Gastroesophageal sphincter (tissue), 4 donors: ENCODE measurements at regions not wholly inside any gene's neighbourhood (a gene's known extent, or its start where the extent isn't known, plus 50 kb on each side); places are given as distances from the start of the nearest gene placed in this dataset.

Experiments
- ATAC-seq: fragments of 150-250 bp; one replicate; pipeline ENCODE4 v1.9.1; 2016; ENCODE audit warnings: mild to moderate bottlenecking, moderate library complexity
- H3K27ac ChIP-seq, 4 donors: fragments of 200-600 bp; sonication (generic) in 3 of 4; 1 replicate in 3 of 4; 2 replicates in 1 of 4; pipeline ENCODE4 v1.5.1; 2016 to 2019
- H3K27me3 ChIP-seq: fragments of 200-600 bp; sonication (generic); one replicate; pipeline ENCODE4 v1.5.1; 2019
- H3K36me3 ChIP-seq, 2 donors: fragments of 200-600 bp; sonication (generic); one replicate each; pipeline ENCODE4 v1.5.1; 2019; ENCODE audit warnings: control low read depth in 1 of 2
- H3K4me1 ChIP-seq, 3 donors: fragments of 200-600 bp; sonication (generic); 1 replicate in 2 of 3; 2 replicates in 1 of 3; pipeline ENCODE4 v1.5.1; 2016 to 2019; ENCODE audit warnings: control low read depth in 2 of 3
- H3K4me3 ChIP-seq, 2 donors: fragments of 200-600 bp; sonication (generic); one replicate each; pipeline ENCODE4 v1.5.1; 2019; ENCODE audit warnings: mild to moderate bottlenecking in 1 of 2, moderate library complexity in 1 of 2
- H3K9me3 ChIP-seq, 3 donors: fragments of 200-600 bp; sonication (generic); one replicate each; pipeline ENCODE4 v1.5.1; 2017 to 2019; ENCODE audit warnings: control low read depth in 2 of 3
- CTCF ChIP-seq, 4 experiments: fragments of 200-600 bp in 2 of 4; fragments of 450-650 bp in 2 of 4; sonication (generic) in 1 of 4; IDR thresholded peaks; one replicate each; pipeline ENCODE4 v1.5.1; 2017 to 2019; ENCODE audit warnings: antibody characterized with exemption in 4 of 4, mild to moderate bottlenecking in 2 of 4, moderate library complexity in 2 of 4
- EP300 ChIP-seq: sonication (generic); formaldehyde crosslinking; IDR thresholded peaks from one replicate; pipeline ENCODE4 v1.6.1; 2017; ENCODE audit warnings: antibody characterized with exemption, mild to moderate bottlenecking
- POLR2A ChIP-seq, 2 donors: fragments of 450-650 bp; IDR thresholded peaks; one replicate each; pipeline ENCODE4 v1.6.1; 2017; ENCODE audit warnings: antibody characterized with exemption in 2 of 2, mild to moderate bottlenecking in 2 of 2, moderate library complexity in 1 of 2
- POLR2AphosphoS5 ChIP-seq: sonication (generic); formaldehyde crosslinking; IDR thresholded peaks from one replicate; pipeline ENCODE4 v1.6.1; 2017; ENCODE audit warnings: antibody characterized with exemption
- WGBS, 2 donors: methylation state at CpG; one replicate each; pipeline ENCODE4 v1.1.5; 2018; ENCODE audit warnings: low coverage in 1 of 2; 5-methylcytosine and 5-hydroxymethylcytosine counted together

DNA sequence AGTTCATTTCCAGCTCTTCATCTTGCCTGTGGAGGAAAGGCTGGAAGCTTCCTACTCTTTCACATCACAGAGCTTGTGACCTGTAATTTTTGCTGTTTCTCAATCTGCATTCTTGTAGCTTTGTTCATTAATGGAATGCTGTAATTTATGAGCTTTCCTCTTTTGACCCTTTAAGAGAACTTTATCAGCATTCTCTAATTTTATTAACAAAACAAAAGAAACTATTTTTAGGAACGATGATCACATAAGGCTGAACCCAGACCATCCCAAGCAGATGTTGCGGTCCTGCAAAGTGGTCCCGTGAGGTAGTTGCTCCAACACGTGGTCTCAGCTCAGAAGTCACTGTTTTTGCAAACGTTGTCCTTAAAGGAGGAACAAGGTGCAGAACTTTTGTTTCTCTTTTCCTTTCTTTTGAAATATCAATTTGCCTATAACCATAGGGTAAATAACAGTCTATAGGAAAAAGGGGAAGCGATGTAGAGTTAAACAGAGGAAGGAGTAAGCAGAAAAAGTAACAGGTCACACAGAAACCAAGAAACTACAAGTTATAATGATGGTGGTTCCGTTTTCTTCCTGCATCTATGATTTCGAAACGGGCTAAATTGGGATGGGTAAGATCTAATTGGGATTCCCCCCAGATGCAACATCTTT, 121.3 kb upstream of the PHACTR1 start:
- H3K4me3 ChIP-seq = no peak overlapping the region
- WGBS, 2 donors = 77 to 80% methylated on average over 8 of the region's 9 CpGs
- H3K4me1 ChIP-seq = no peaks in the 10 kb centered on the region
- H3K36me3 ChIP-seq = no peaks in the 10 kb centered on the region
- H3K27ac ChIP-seq = no peak overlapping the region
- ATAC-seq = peak; percentile 48
- no peak for TF ChIP-seq EP300
- TF ChIP-seq POLR2AphosphoS5 = no peak
- TF ChIP-seq POLR2A (IDR thresholded peaks at IDR 0.05) = no peak
- no peak for TF ChIP-seq CTCF (IDR thresholded peaks at IDR 0.05)
- no peaks in the 10 kb centered on the region for H3K27me3 ChIP-seq
- no peaks in the 10 kb centered on the region for H3K9me3 ChIP-seq

- TF ChIP-seq EP300 (no peak), CTCF (IDR thresholded peaks at IDR 0.05) (no peak), POLR2AphosphoS5 (no peak), POLR2A (IDR thresholded peaks at IDR 0.05) (no peak)
- no peaks in the 10 kb centered on the region for H3K9me3 ChIP-seq
- H3K4me1 ChIP-seq = no peaks in the 10 kb centered on the region
- no peak overlapping the region for H3K4me3 ChIP-seq
- no peak overlapping the region for H3K27ac ChIP-seq
- WGBS, 2 donors = 51 to 75% methylated on average over 2 of the region's 2 CpGs
- H3K27me3 ChIP-seq = no peaks in the 10 kb centered on the region
- H3K36me3 ChIP-seq = no peaks in the 10 kb centered on the region
- ATAC-seq = no peak
Measured at GRCh38 chr6:12596731-12597130, 119.8 kb upstream of the PHACTR1 start.

GRCh38 chr6:12598919-12599318, 117.6 kb upstream of the PHACTR1 start:
- Histone ChIP-seq H3K4me1 (no peaks in the 10 kb centered on the region), H3K27me3 (no peaks in the 10 kb centered on the region), H3K9me3 (no peaks in the 10 kb centered on the region), H3K4me3 (no peak overlapping the region), H3K27ac (no peak overlapping the region), H3K36me3 (no peaks in the 10 kb centered on the region)
- WGBS, 2 donors = 96 to 100% methylated on average over 2 of the region's 2 CpGs
- no peak for ATAC-seq
- TF ChIP-seq POLR2AphosphoS5 = no peak
- TF ChIP-seq POLR2A (IDR thresholded peaks at IDR 0.05) = no peak
- TF ChIP-seq EP300 = no peak
- TF ChIP-seq CTCF (IDR thresholded peaks at IDR 0.05) = no peak

DNA sequence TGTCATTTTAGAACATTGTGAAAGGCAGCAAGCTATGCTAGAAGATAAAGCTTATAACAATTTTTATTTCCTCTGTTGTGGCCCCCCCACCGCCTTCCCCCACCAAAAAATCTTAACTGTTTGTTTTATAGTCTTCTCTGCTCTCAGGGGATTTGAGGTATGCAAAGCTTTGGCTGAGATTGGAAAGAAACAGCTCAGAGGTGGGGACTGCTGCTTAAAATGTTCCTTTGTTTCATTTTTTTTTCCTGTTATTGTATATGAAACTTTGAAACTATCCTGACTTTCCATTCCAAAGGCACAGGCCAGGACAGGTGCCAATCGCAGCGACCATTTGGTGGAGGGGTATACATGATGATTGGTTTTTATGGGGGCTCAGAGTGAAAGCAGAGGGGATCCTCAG, 114.7 kb upstream of the PHACTR1 start:
- H3K4me1 ChIP-seq = no peaks in the 10 kb centered on the region
- peaks cover 10% of the 10 kb centered on the region for H3K27me3 ChIP-seq
- no peak for TF ChIP-seq EP300
- no peak for TF ChIP-seq CTCF (IDR thresholded peaks at IDR 0.05)
- TF ChIP-seq POLR2AphosphoS5 = no peak
- no peak for TF ChIP-seq POLR2A (IDR thresholded peaks at IDR 0.05)
- no peaks in the 10 kb centered on the region for H3K36me3 ChIP-seq
- 65 to 74% methylated on average over 3 of the region's 3 CpGs for WGBS, 2 donors
- no peaks in the 10 kb centered on the region for H3K9me3 ChIP-seq
- ATAC-seq = no peak
- peak overlapping the region in 1 of 4 donors; percentile 6 for H3K27ac ChIP-seq
- H3K4me3 ChIP-seq = no peak overlapping the region

DNA sequence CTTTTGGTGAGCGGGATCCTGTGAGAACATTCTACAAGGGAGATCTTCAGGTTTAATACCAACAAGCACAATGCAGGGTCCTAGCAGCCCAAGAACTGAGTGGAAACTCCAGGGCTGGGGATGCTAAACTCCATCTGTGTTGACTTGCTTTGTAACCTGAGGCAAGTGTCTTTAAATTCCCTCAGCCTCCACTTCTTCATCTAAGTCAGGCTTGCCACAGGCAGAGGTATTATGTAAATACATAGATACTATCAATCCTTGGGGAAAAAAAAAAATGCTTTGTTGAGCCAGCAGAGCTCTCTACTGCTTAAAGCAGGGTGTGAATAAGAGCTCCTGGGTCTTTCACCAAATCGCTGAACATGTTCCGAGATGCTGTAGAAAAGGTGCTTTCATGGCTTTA, 114.2 kb upstream of the PHACTR1 start:
- TF ChIP-seq EP300 (no peak), POLR2A (IDR thresholded peaks at IDR 0.05) (no peak), POLR2AphosphoS5 (no peak), CTCF (IDR thresholded peaks at IDR 0.05) (no peak)
- H3K27ac ChIP-seq = peak overlapping the region in 1 of 4 donors; percentile 6
- no peak for ATAC-seq
- H3K36me3 ChIP-seq = no peaks in the 10 kb centered on the region
- no peaks in the 10 kb centered on the region for H3K4me1 ChIP-seq
- peaks cover 14% of the 10 kb centered on the region for H3K27me3 ChIP-seq
- H3K9me3 ChIP-seq = no peaks in the 10 kb centered on the region
- no peak overlapping the region for H3K4me3 ChIP-seq
- 80 to 90% methylated on average over 3 of the region's 3 CpGs for WGBS, 2 donors
